ENCODE measurements at regions not wholly inside any gene's neighbourhood (a gene's known extent, or its start where the extent isn't known, plus 50 kb on each side); places are given as distances from the start of the nearest gene placed in this dataset.

GRCh38 chrX:25648790-25649189, 489.4 kb upstream of the MAGEB18 start:
- Mint-ChIP-seq H3K4me3 (no peak overlapping the region), H3K27me3 (no peaks in the 10 kb centered on the region), H3K4me1 (ENCODE audit: low read depth) (no peaks in the 10 kb centered on the region), H3K36me3 (ENCODE audit: low read depth) (no peaks in the 10 kb centered on the region), H3K27ac (no peak overlapping the region), H3K9me3 (no peaks in the 10 kb centered on the region)
- DNase-seq (no peak), ATAC-seq (no peak)
- POLR2A ChIA-PET, result no interaction called here
- intact Hi-C loops (cut with micrococcal nuclease), result no loop called here
- CTCF ChIA-PET, result no interaction called here
- TF ChIP-seq, protein P1, sequence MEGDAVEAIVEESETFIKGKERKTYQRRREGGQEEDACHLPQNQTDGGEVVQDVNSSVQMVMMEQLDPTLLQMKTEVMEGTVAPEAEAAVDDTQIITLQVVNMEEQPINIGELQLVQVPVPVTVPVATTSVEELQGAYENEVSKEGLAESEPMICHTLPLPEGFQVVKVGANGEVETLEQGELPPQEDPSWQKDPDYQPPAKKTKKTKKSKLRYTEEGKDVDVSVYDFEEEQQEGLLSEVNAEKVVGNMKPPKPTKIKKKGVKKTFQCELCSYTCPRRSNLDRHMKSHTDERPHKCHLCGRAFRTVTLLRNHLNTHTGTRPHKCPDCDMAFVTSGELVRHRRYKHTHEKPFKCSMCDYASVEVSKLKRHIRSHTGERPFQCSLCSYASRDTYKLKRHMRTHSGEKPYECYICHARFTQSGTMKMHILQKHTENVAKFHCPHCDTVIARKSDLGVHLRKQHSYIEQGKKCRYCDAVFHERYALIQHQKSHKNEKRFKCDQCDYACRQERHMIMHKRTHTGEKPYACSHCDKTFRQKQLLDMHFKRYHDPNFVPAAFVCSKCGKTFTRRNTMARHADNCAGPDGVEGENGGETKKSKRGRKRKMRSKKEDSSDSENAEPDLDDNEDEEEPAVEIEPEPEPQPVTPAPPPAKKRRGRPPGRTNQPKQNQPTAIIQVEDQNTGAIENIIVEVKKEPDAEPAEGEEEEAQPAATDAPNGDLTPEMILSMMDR (IDR thresholded peaks at IDR 0.05), result no peak

GRCh38 chrX:25650216-25650820, 487.8 kb upstream of the MAGEB18 start:
- DNase-seq, result no peak
- no peak overlapping the region for H3K27ac Mint-ChIP-seq
- no peak for ATAC-seq
- CTCF ChIA-PET, result no interaction called here
- no peaks in the 10 kb centered on the region for H3K36me3 Mint-ChIP-seq (ENCODE audit: low read depth)
- intact Hi-C loops (cut with micrococcal nuclease), result no loop called here
- no peaks in the 10 kb centered on the region for H3K4me1 Mint-ChIP-seq (ENCODE audit: low read depth)
- H3K9me3 Mint-ChIP-seq, result no peaks in the 10 kb centered on the region
- POLR2A ChIA-PET, result no interaction called here
- H3K4me3 Mint-ChIP-seq, result no peak overlapping the region
- TF ChIP-seq, protein P1 (IDR thresholded peaks at IDR 0.05), result no peak
- no peaks in the 10 kb centered on the region for H3K27me3 Mint-ChIP-seq

DNA sequence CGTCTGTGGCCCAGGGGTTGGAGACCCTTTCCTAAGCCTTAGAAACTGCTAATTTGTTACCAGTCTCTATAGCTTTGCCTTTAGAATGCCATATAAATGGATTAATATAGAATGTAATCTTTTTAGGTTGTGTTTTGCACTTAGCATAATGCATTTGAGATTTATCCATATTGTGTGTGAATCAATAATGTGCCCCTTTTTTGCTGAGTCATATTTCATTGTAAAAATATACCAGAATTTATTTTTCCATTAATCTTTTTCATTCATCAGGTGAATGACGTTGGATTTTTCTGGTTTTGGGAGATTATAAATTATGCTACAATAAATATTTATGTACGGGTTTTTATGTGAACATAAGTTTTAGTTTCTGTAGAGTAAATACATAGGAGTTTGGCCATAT, 478.8 kb upstream of the MAGEB18 start:
- CTCF ChIA-PET, result no interaction called here
- H3K27me3 Mint-ChIP-seq, result no peaks in the 10 kb centered on the region
- no peaks in the 10 kb centered on the region for H3K36me3 Mint-ChIP-seq (ENCODE audit: low read depth)
- POLR2A ChIA-PET, result no interaction called here
- H3K9me3 Mint-ChIP-seq, result no peaks in the 10 kb centered on the region
- H3K4me3 Mint-ChIP-seq, result no peak overlapping the region
- H3K4me1 Mint-ChIP-seq (ENCODE audit: low read depth), result no peaks in the 10 kb centered on the region
- DNase-seq (no peak), ATAC-seq (no peak)
- H3K27ac Mint-ChIP-seq, result no peak overlapping the region
- TF ChIP-seq, protein P1 (IDR thresholded peaks at IDR 0.05), result no peak
- intact Hi-C loops (cut with micrococcal nuclease), result no loop called here

DNA sequence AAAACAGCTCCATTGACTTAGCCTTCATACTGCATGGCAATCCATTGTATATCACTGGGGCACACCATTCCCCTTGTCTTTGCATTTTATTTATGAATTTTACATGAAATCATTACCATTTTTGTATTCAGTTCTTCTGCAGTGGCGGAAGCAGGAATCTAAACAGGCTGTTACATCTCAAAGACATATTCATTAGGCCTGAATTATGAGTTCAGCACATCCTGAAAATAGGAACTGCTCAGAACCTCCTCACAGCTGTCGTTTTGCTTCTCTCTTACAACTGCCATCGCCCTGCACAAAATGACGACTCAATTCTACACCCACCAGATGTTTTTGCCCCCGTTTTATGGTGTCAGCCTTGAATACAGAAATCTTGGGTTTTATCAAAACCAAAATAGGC, 474.4 kb upstream of the MAGEB18 start:
- no peak overlapping the region for H3K4me3 Mint-ChIP-seq
- H3K27ac Mint-ChIP-seq, result no peak overlapping the region
- intact Hi-C loops (cut with micrococcal nuclease), result no loop called here
- H3K36me3 Mint-ChIP-seq (ENCODE audit: low read depth), result no peaks in the 10 kb centered on the region
- H3K4me1 Mint-ChIP-seq (ENCODE audit: low read depth), result no peaks in the 10 kb centered on the region
- TF ChIP-seq, protein P1 (IDR thresholded peaks at IDR 0.05), result no peak
- ChIA-PET CTCF (no interaction called here), POLR2A (no interaction called here)
- no peak for DNase-seq
- no peaks in the 10 kb centered on the region for H3K9me3 Mint-ChIP-seq
- no peaks in the 10 kb centered on the region for H3K27me3 Mint-ChIP-seq
- no peak for ATAC-seq

- ChIA-PET POLR2A (no interaction called here), CTCF (no interaction called here)
- Mint-ChIP-seq H3K27me3 (no peaks in the 10 kb centered on the region), H3K27ac (no peak overlapping the region), H3K36me3 (ENCODE audit: low read depth) (no peaks in the 10 kb centered on the region), H3K4me1 (ENCODE audit: low read depth) (no peaks in the 10 kb centered on the region), H3K9me3 (no peaks in the 10 kb centered on the region), H3K4me3 (no peak overlapping the region)
- no peak for DNase-seq
- no peak for ATAC-seq
- TF ChIP-seq, protein P1 (IDR thresholded peaks at IDR 0.05), result no peak
- intact Hi-C loops (cut with micrococcal nuclease), result no loop called here
Observed at GRCh38 chrX:25665431-25665830, 472.7 kb upstream of the MAGEB18 start.
